GM21825 (cell line): ENCODE measurements at regions not wholly inside any gene's neighbourhood (a gene's known extent, or its start where the extent isn't known, plus 50 kb on each side); places are given as distances from the start of the nearest gene placed in this dataset.
"Not testable (repeated sequence)": the region's sequence is repeated elsewhere in the genome, so short reads cannot be mapped to it uniquely, and the experiment has no call there.

Experiments
- ATAC-seq: cut with Tn5 transposase; IDR thresholded peaks from one replicate; pipeline ENCODE4 v1.9.1; 2021; ENCODE audit warnings: mild to moderate bottlenecking, moderate library complexity; ENCODE audit not compliant: unreplicated experiment

DNA sequence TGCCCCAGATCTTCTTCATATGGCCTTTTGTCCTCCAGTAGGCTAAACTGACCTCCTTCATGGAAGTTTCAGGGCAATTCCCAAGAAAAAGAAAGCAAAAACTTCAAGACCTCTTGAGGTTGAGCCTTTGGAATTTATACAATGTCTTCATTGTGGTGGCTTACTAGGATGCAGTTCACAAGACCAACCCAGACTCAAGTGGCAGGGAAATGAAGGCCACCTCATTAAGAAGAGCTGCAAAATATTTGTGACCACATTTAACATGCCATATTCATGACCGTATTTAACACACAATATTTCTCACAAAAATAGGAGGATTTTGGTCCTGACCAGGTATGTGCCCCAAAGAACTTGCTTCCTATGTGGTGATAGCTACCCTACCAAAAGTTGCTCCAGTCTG is 605.5 kb upstream of the PITX2 start:
- ATAC-seq = no peak

DNA sequence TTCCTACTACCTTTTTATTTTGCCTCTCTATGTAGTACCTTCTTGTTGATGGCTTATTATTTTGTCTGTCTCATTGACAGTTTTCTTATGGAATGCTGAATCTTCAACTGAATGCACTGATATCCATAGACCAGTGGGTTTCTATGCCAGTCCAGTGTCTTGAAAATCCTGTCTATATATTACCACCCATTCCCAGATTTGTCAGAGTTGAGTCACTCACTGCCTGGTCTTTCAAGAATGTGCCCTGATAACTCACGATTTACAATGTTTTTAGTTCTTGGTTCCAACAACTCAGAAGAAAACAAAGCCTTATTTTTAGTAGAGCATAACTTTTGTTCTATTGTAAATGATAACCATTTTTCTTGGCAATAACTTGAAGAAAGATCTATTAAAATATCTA is 606.0 kb upstream of the PITX2 start:
- no peak for ATAC-seq

DNA sequence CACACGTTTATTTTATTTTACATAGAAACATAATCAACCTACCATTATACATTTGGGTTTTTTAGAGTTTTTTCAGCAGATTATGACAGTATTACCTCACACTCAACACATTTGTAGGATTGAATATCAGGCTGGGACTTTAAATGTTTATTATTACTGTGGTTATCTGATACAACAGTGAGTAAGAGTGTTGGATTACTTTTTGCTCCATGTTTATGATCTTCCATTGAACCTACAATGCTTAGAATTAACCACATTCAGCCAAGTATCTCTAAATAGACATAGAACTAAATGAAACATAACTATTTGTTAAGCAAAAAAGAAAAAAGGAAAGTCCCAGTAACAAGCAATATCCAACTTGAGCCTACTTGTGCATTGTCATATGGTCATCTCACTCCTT is 607.4 kb upstream of the PITX2 start:
- no peak for ATAC-seq

DNA sequence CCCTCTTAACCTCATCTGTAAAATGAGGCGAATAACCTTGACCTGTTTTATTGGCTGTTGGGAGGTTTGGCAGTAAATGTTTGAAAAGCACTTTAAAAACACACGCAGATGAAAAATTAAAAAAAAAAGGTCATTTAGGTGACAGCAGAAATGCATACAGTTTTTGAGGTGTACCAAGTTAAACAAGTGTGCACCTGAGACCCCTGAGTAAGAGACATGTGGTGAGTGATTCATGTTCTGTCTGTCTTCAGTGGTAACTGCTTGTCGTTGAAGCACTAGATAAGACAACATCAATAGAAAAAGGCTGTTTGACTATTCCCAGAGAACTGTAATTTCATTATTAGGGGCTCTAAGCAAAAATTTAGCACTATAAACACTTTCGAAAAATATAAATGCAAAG is 608.4 kb upstream of the PITX2 start:
- ATAC-seq = no peak

DNA sequence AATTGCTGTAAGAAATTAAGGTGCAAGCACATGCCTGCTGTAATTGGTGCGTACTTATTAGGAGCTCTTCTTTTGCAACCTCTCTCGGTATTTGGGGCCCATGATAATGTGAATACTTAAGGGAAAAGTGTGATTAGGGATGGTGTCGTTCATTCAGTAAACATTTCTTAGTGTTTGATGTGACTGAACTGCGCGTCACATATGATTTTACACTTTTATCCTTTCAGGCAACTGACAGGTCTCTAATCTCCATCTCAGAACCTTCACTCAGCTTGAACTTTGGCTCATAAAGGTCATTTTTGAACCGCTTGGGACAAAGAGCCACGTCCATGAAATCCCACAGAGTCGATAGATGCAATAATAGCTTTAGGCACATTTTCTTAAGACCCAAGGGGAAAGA is 612.1 kb upstream of the PITX2 start:
- no peak for ATAC-seq

DNA sequence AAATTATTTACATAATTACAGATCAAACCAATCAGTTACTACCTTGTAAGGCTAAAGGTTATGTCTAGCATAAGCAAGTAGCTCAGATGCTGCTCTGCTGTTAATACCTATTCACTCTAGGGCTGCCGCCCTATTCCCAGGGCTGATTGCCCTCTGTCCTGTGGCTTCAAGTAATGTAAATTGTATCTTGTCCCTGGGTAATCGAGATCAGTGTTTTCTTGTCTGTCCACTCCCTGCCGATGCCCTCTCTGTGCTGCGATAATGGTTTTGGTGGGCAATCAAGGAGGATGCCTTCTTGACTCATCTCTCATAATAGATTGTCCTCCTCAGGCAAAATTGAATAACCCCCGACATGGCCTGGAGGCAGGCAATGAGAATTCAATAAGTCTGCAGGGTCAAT is 641.0 kb upstream of the PITX2 start:
- no peak for ATAC-seq

DNA sequence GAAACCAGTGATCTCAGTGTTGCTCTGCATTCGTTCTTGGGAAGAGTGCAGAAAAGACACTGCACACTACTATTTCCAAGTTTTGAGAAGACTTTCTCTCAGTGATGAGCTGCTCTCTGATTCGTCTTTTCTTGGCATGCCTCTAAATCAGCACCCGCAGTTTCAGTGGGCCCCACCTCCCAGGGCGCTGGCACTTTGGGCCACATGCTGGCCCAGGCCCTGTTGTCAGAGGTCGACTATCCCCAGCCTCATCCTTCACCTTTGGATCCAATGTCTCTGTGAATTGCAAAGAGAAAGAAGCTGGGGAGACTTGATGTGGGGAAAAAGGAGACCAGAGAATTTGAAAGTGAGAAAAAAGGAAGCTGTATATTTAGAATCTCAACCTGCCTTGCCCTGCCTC is 644.1 kb upstream of the PITX2 start:
- no peak for ATAC-seq

DNA sequence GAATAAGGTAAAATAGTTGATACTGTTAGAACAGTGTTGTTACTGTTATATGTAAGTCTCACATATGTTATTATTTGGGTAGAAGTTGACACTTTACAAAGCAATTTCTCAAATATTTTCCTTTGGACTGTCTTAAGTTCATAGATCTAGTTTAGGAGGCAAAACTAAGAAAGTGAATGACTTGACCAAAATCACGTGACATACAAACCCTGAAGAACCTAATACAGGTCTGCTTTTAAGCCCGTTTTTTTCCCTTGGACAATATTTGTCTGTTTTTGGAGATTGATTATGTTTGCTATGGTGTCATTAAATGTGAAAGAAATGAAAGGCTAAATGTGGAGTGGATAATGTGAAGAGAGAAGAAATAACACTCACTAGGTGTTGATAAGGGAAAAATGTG is 644.9 kb upstream of the PITX2 start:
- no peak for ATAC-seq

DNA sequence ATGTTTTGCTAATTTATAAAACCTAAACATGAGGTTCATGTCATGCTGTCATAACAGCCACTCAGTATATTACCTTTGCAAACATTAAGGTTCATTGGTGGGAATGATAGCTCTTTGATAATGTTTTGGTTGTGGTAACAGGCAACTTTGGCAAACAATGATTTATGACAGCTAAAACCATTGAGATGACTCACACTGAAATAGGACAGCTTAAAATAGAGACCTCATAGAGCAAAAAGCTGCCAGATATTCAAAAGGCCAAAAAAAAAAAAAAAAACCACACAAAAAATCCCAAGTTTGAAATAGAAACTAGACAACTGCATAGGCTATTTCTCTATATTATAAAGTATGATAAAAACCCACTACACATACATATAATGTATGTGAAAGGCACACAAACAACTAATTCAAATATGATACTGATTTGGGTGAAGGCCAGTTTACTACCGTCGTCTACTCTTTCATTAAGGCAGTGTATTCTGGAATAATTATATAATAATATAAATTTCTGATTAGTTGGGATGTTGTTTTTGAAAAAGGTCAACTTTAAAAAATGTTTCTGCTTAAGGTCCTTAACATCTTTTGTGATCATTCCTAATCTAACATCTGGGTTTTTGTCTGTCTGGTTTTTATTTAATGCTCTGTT is 646.0 kb upstream of the PITX2 start:
- no peak for ATAC-seq

DNA sequence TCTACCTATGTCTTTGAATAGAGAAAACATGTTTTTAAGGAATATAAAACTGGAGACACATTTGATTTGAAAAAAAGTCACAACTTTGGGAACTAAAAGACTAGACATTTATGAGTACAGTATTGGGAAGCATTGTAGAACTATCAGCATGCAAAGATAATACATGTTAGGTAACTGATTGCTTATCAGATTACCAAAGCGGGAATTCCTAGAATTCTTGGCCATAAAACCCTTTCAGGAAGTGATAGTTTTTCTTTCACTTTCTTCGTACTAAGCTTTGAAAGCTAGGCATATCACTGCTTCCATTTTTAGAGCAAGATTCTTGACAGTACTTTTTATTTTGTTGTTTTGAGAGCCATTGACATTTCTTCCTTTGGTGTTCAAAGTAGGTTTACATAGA is 646.6 kb upstream of the PITX2 start:
- ATAC-seq = no peak

DNA sequence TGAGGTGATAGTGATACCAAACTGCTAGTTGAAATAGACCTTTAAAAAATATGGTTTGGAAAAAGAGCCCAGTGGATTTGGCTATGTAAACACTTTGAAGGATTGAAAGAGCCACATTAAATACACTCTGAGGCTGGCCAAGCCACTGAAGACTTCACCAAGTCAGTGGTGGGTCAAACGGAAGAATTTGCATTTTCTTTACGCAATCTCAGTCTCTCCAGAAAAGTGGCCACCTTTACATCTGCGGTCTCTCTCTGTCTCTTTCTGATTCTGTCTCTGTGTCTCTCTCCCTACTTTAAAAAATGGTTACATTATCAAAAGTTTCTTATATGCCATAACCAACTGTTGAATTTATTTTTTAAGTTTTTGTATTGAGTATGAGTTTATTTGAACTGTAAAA is 651.2 kb upstream of the PITX2 start:
- no peak for ATAC-seq

DNA sequence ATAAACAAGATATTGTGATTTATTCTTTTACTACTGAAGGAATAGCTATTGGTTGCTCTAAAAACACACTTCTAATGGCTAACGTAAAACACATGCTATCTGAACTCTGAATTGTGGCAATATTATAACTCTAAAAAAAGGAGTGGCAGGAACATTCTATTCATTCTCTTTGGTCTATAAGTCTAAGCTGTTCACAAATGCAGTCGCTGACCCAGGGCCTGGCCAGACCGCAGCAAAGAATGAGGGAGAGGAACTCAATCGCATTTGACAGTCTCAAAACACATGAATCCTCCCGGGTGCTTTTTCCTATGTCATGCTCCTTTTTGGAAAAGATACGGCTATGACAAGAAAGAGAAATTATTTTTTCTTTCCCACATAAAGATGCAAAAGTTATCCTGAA is 651.6 kb upstream of the PITX2 start:
- no peak for ATAC-seq

DNA sequence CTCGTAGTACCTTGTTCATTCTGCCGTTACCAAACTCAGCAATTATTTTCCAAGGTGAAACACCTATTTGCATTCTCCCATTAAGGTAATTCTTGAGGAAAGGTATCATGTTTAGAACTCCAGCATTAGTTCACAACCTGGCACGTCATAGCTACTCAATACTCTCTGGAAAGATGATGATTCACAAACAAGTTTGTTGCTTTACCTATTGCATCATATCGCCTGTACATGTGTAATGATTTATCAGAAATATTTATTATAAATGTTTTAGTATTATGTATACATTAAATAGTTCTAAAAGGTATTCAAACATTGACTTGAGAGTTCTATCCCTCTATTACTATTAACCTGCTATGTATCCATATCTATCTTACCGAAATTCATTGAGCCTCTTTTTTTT is 658.3 kb upstream of the PITX2 start:
- no peak for ATAC-seq

DNA sequence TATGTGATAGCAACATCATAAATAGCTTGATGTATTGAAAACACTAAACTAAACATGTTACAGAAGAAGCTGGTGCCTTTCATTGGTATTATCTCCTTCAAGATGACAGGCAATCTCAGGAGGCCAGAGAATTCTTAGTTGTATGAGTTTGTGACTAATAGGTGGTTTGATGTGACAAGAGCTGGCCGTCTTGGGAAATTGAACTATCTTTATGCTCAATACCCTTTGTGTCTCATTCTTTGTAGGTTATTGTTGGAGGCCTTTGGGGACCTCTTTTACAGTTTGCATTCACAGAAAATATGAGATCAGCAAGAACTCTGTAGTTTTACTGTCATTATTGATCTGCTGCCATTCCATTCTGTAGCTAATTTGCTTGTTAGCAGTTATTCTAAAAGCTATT is 659.2 kb upstream of the PITX2 start:
- no peak for ATAC-seq

DNA sequence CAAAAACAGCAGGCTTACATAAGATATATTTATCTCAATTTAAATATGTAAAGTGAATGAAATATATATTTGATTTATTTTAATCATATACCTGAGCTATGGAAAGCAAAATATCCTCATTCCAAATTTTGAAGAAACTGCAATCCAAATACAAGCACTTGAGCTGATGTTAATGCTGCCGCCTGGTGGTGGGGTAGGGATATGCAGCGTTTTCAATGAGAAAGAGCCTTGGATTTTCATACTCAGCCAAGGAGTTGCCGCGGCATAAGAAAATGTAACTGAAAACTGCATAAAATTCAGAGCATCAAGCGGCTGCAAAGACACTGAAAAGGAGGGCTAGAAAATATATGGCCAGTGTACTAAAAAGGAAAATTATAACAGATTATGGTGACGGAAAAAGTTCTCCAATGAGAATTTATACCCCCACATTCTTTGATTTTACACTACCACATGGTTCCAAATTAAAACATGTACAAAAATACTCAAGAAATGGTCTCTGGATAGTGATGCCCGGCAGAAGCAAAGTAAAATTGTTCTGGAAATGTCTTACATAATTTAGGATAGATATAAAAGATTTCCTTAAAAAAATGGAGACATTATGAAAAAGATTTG is 660.3 kb upstream of the PITX2 start:
- no peak for ATAC-seq

DNA sequence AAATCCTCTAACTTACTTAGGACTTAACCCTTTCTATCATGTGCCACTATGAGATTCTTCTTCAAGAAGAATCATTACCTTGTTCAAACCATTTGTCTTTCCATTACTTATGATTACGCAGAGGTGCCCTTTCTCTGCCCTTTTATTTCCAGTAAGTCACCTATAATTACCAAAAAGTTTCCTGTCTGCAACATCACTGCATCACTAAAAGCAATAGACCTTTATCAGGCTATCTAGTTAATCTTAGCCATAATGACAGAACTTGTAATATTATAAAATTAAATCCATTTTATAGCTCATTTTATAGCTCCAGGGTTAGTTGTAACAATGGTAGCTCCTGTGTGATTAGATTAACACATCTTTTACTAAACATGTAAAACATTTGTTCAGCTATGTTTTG is 673.6 kb upstream of the PITX2 start:
- no peak for ATAC-seq

DNA sequence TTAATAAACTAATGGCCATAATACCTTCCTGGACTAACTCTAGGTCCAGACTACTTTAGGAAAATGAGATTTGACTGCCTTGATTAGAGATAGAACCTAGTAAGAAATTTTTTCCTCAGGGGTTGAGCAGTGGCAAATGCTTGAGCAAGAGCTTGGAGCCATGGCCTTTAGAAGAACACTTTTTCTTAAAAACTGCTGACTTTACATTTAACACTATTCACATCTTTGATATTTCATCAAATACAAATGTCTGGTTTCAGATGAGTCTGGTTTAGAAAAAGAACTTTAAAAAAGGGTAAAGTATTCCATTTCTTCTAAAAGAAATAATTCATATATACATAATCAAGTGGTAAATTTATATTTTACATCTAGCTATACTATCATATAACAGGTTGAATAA is 680.9 kb upstream of the PITX2 start:
- ATAC-seq = no peak

DNA sequence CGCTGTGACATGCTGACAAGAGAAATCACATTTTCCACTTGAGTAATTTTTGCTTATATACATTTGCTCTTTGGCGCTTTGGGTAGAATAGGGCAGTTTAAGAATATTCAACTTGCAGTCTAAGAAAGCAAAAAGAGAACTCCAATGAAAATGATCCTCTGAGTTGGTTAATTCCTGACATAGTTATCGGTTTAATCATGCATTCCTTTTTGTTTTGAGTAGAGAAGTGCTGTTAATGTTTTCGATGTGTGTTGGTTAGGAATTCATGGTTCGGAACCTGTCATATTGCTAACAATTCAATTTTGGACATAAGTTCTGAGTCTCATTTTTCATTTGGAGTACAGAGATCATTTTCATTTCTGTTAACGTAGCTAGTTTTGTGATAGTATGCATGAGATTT is 700.6 kb upstream of the PITX2 start:
- no peak for ATAC-seq

DNA sequence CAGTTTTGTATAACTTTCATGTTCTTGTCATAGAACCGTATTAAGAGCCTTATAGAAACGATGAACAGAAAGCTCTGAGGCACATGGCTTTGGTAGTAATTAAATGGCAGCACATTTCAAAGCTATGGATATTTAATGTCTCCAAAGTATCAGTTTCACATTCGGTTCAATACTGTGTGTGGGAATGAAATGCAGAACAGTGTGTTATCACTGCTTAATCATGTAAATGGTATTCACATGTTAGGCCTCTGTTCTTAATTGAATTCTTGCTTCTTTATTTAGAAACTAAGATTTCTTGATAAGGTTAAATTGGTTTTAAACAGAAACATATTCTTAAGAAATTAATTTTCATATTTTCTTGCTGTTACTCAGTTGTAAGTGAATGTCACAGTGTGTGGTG is 701.0 kb upstream of the PITX2 start:
- no peak for ATAC-seq

DNA sequence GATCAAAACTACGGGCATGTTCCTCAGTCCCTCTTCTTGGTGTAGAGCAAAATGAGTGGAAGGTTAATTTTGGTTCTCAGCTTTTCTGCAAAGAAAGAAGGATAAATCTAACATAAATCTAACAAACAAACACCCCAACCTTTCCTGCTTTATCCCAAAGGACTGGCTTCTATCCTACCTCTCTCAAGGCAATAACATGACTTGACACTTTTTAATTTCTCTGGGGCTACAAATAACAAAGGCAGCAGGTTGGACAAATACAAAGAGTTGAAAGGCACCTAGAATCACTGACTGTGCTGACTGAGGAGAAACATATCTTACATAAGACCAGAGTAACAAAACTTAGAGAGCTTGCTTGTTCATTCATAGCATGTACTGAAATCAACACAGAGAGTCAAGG is 703.6 kb upstream of the PITX2 start:
- ATAC-seq = no peak

DNA sequence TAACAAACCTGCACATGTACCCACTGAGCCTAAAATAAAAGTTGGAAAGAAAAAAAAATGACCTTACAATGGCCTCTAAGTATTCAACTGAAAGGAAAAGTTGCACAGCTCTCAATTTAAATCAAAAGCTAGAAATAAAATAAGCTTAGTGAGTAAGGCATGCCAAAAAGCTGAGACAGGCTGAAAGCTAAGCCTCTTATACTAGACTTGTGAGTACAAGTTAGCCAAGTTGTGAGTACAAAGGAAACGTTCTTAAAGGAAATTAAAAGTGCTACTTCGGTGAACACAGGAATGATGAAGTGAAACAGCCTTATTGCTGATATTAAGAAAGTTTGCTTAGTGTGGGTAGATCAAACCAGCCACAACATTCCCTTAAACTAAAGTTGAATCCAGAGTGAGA is 707.9 kb upstream of the PITX2 start:
- ATAC-seq = no peak

DNA sequence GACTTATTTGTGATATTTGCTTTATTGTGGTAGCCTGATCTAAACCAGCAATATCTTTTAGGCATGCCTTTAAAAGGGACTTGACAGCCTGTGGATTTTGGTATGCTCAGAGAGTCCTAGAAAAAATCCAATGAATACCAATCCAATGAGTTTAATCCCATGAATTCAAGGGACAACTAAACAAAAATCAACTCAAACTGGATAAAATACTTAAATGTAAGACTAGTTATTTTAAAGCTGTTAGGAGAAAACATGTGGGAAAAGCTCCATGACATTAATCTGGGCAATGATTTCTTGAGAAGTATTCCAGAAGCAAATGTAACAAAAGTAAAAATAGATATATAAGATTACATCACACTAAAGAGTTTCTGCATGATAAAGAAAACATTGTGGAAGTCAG is 711.5 kb upstream of the PITX2 start:
- no peak for ATAC-seq

DNA sequence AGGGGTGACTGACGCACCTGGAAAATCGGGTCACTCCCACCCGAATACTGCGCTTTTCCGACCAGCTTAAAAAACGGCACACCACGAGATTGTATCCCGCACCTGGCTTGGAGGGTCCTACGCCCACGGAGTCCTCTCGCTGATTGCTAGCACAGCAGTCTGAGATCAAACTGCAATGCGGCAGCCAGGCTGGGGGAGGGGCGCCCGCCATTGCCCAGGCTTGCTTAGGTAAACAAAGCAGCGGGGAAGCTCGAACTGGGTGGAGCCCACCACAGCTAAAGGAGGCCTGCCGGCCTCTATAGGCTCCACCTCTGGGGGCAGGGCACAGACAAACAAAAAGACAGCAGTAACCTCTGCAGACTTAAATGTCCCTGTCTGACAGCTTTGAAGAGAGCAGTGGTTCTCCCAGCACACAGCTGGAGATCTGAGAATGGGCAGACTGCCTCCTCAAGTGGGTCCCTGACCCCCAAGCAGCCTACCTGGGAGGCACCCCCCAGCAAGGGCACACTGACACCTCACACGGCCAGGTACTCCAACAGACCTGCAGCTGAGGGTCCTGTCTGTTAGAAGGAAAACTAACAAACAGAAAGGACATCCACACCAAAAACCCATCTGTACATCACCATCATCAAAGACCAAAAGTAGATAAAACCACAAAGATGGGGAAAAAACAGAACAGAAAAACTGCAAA is 714.5 kb upstream of the PITX2 start:
- not testable (repeated sequence) for ATAC-seq
